Activated CD8-positive, alpha-beta memory T cell treated with anti-CD3 and anti-CD28 coated beads, Interleukin-2, amount 10 ng/mL, durations not matched to agents 7 days and 5 days (primary cell): ENCODE measurements at regions not wholly inside any gene's neighbourhood (a gene's known extent, or its start where the extent isn't known, plus 50 kb on each side); places are given as distances from the start of the nearest gene placed in this dataset.

ENCODE experiments used
- ATAC-seq: fragments of 150-1000 bp; cut with Tn5 transposase; one replicate; pipeline ENCODE4 v1.10.0; 2021; ENCODE audit warnings: moderate library complexity
- CTCF ChIA-PET: fragments of 350-600 bp; sonication (Branson Sonifier 250); formaldehyde crosslinking; loops from one replicate; lab custom pipeline; 2021; ENCODE audit warnings: antibody characterized with exemption; lab: Charles Lee
- DNase-seq: peaks from one replicate; pipeline ENCODE4 v3.0.0-alpha.2; 2020
- H3K27ac Mint-ChIP-seq: one replicate; pipeline ENCODE4 v1.8.0; 2021; ENCODE audit warnings: mild to moderate bottlenecking, mixed read lengths
- H3K27me3 Mint-ChIP-seq: one replicate; pipeline ENCODE4 v1.8.0; 2021; ENCODE audit warnings: mixed read lengths
- H3K36me3 Mint-ChIP-seq: one replicate; pipeline ENCODE4 v1.8.0; 2021; ENCODE audit warnings: mild to moderate bottlenecking, mixed read lengths
- H3K4me1 Mint-ChIP-seq: one replicate; pipeline ENCODE4 v1.8.0; 2021; ENCODE audit warnings: mixed read lengths
- H3K4me3 Mint-ChIP-seq: one replicate; pipeline ENCODE4 v1.8.0; 2021; ENCODE audit warnings: mild to moderate bottlenecking, moderate library complexity, mixed read lengths
- H3K9me3 Mint-ChIP-seq: one replicate; pipeline ENCODE4 v1.8.0; 2022; ENCODE audit warnings: low read depth, mixed read lengths

DNA sequence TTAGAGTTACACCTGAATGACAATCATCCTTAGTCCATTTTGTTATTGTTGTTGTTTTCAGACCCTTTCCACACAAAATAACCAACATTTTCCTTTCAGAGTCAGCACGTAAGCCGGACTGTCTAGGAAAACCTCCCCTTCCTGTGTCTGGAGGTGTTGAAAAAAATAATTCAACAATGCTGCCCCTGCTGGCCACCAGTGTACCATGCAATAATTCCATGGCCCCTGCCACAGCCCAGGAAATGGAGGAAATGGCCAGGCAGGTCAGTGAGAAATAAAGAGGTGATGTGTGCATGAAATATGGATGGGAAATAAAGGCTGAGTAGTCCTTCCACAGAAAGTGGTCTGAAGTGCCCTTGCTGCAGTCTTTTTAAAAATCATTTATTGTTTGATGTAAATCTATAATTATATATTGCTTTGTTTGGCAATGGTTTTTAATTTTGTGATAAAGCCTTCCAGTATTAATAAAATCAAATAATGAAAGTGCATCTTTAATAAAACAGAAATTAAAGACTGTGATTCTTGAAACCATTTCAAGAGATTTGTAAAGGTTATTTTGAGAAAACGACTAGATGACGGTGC is 152.8 kb upstream of the PAPPA start:
- DNase-seq (no peak), ATAC-seq (no peak)
- no peaks in the 10 kb centered on the region for H3K9me3 Mint-ChIP-seq
- H3K27me3 Mint-ChIP-seq, result no peaks in the 10 kb centered on the region
- CTCF ChIA-PET, result no interaction called here
- H3K4me1 Mint-ChIP-seq, result no peaks in the 10 kb centered on the region
- no peaks in the 10 kb centered on the region for H3K36me3 Mint-ChIP-seq
- no peak overlapping the region for H3K27ac Mint-ChIP-seq
- H3K4me3 Mint-ChIP-seq, result no peak overlapping the region

DNA sequence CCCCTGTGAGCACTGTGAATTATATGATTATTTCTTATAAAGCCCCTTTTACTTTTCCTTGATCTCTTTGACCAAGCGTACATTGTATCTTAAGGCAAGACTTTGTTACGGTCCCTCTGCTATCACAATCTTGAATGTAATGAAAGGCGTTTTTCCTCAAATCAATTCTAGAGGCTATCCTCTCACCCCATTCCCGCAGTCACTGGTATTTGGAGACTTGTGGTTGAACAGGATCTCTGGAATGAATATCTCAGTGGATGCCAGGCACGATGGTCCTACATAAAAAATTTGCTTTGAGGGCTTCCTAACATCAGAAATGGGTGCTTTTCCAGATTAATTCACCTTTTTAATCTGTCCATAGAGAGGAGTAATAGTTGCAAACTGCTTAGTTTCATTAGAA is 151.4 kb upstream of the PAPPA start:
- CTCF ChIA-PET, result no interaction called here
- H3K27ac Mint-ChIP-seq, result no peak overlapping the region
- DNase-seq, result no peak
- no peaks in the 10 kb centered on the region for H3K36me3 Mint-ChIP-seq
- ATAC-seq, result no peak
- H3K9me3 Mint-ChIP-seq, result no peaks in the 10 kb centered on the region
- no peaks in the 10 kb centered on the region for H3K27me3 Mint-ChIP-seq
- no peaks in the 10 kb centered on the region for H3K4me1 Mint-ChIP-seq
- H3K4me3 Mint-ChIP-seq, result no peak overlapping the region

GRCh38 chr9:116002624-116003023 is 151.0 kb upstream of the PAPPA start:
- Mint-ChIP-seq H3K27ac (no peak overlapping the region), H3K27me3 (no peaks in the 10 kb centered on the region), H3K4me3 (no peak overlapping the region), H3K9me3 (no peaks in the 10 kb centered on the region), H3K4me1 (no peaks in the 10 kb centered on the region), H3K36me3 (no peaks in the 10 kb centered on the region)
- CTCF ChIA-PET, result no interaction called here
- no peak for ATAC-seq
- DNase-seq, result no peak

DNA sequence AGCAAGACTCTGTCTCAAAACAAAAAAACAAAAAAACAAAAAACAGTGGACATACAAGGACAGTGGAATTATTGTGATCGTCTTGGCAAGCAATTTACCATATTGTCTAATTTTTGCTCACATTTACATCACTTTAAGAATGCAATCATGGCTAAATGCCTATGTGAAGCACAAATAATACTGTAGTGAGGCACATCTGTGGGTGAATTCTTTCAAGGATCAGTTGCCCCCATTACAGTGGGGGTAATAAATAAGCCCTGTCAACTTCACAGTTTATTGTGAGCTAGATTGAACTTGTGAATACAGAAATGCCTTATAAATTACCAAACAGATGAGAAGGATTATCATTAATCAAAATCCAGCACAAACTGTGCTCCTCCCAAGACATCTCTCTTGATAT is 150.2 kb upstream of the PAPPA start:
- ATAC-seq (no peak), DNase-seq (no peak)
- Mint-ChIP-seq H3K4me1 (no peaks in the 10 kb centered on the region), H3K4me3 (no peak overlapping the region), H3K27ac (no peak overlapping the region), H3K27me3 (no peaks in the 10 kb centered on the region), H3K9me3 (no peaks in the 10 kb centered on the region), H3K36me3 (no peaks in the 10 kb centered on the region)
- CTCF ChIA-PET, result no interaction called here

DNA sequence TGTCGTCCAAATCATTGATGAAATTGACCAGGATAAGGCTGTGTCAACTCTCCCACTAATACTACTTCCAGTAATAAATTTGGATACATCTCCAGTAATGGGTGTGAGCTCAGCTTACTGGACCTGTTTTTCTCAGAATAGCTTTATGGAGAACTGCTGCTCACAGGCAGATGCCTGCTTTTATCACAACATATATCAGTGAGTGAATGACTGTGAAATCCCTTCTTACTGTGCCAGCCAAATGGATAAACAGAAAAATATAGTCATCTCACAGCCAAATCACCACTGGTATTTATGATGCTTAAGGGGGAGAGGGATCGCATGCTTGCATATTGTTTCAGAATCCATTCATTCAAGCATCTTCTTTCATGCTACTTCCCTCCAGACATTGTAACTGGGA is 148.4 kb upstream of the PAPPA start:
- Mint-ChIP-seq H3K27ac (no peak overlapping the region), H3K4me1 (no peaks in the 10 kb centered on the region), H3K4me3 (no peak overlapping the region), H3K9me3 (peaks cover 2% of the 10 kb centered on the region), H3K27me3 (no peaks in the 10 kb centered on the region), H3K36me3 (no peaks in the 10 kb centered on the region)
- CTCF ChIA-PET, result no interaction called here
- ATAC-seq, result no peak
- no peak for DNase-seq

DNA sequence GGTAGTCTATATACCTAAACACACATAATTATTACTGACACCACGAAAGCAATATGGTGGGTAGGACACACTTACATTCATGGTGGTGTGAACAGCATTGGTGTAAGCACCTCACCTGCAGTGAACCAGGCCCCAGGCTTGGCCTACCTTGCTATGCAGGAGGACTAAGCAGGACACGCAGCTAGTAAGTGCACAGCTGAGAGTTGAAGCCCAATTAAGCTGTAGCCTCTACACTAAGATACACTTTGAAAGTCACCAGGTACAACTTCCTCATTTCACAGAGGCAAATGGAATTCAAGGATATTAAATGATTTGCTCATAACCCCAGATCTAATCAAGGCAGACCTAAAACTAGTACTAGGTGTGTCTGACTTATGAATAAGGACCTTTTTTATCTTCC is 145.8 kb upstream of the PAPPA start:
- Mint-ChIP-seq H3K27ac (no peak overlapping the region), H3K4me1 (no peaks in the 10 kb centered on the region), H3K9me3 (peaks cover 2% of the 10 kb centered on the region), H3K4me3 (no peak overlapping the region), H3K36me3 (no peaks in the 10 kb centered on the region), H3K27me3 (no peaks in the 10 kb centered on the region)
- CTCF ChIA-PET, result no interaction called here
- DNase-seq, result no peak
- ATAC-seq, result no peak

- H3K4me1 Mint-ChIP-seq, result no peaks in the 10 kb centered on the region
- H3K9me3 Mint-ChIP-seq, result peaks cover 2% of the 10 kb centered on the region
- H3K27ac Mint-ChIP-seq, result no peak overlapping the region
- H3K4me3 Mint-ChIP-seq, result no peak overlapping the region
- ATAC-seq (no peak), DNase-seq (no peak)
- CTCF ChIA-PET, result no interaction called here
- no peaks in the 10 kb centered on the region for H3K27me3 Mint-ChIP-seq
- H3K36me3 Mint-ChIP-seq, result no peaks in the 10 kb centered on the region
These were observed 145.3 kb upstream of the PAPPA start for GRCh38 chr9:116008278-116008677.

DNA sequence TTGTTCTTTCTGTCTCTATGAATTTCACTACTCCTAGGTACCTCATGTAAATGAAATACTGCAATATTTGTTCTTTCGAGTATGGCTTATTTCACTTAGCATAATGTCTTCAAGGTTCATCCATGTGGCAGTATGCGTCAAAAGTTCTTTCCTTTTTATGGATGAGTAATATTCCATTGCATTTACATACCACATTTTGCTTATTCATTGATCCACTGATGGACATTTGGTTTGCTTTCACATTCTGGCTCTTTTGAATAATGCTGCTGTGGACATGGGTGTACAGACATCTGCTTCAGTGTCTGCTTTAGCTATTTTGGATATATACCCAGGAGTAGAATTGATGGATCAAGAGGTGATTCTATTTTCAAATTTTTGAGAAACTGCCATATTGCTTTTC is 144.2 kb upstream of the PAPPA start:
- DNase-seq (no peak), ATAC-seq (no peak)
- no peak overlapping the region for H3K27ac Mint-ChIP-seq
- peaks cover 2% of the 10 kb centered on the region for H3K9me3 Mint-ChIP-seq
- H3K27me3 Mint-ChIP-seq, result no peaks in the 10 kb centered on the region
- no peaks in the 10 kb centered on the region for H3K36me3 Mint-ChIP-seq
- H3K4me1 Mint-ChIP-seq, result no peaks in the 10 kb centered on the region
- H3K4me3 Mint-ChIP-seq, result no peak overlapping the region
- CTCF ChIA-PET, result no interaction called here

- DNase-seq, result no peak
- CTCF ChIA-PET, result no interaction called here
- Mint-ChIP-seq H3K4me3 (no peak overlapping the region), H3K9me3 (no peaks in the 10 kb centered on the region), H3K27ac (no peak overlapping the region), H3K27me3 (no peaks in the 10 kb centered on the region), H3K36me3 (no peaks in the 10 kb centered on the region), H3K4me1 (no peaks in the 10 kb centered on the region)
- no peak for ATAC-seq
These were observed 137.7 kb upstream of the PAPPA start for GRCh38 chr9:116015855-116016254.

DNA sequence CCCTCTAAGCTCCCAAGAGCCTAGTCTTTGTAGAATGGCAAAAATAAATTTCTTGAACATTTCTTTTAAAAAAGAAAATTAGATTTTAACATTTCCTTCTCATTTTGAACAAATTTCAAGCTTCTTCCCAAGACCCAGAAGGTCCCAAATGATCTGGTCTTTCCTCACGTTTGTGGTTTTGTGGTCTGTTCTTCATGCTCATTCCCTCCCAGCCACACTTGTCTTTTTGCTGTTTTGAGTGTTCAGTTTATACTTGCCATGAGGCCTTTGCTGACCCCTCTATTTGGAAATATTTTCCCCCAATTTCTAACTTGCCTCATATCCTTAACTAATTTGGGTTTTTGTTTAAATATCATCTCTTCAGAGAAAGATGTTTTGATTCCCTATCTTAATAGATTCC is 133.4 kb upstream of the PAPPA start:
- Mint-ChIP-seq H3K27ac (no peak overlapping the region), H3K4me3 (no peak overlapping the region), H3K27me3 (no peaks in the 10 kb centered on the region), H3K36me3 (no peaks in the 10 kb centered on the region), H3K4me1 (no peaks in the 10 kb centered on the region), H3K9me3 (no peaks in the 10 kb centered on the region)
- CTCF ChIA-PET, result no interaction called here
- DNase-seq (no peak), ATAC-seq (no peak)

DNA sequence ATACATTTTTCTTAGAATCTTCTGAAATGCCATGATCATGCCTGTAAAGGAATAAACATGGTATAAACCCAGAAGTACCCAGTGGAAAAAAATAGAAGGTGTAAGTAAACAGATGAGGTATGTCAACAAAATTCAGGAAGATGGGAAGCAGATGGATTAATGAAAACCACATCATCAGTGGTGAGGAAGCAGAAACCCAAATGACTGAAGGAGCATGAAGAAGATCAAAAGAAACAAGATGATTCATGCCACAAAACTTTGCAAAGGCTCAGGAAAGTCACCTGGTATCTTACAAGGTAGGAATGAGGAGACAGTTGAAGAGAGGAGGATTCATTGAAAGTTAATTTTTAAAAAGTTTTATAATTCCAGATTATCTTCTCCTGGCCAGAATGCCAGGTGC is 132.8 kb upstream of the PAPPA start:
- Mint-ChIP-seq H3K27ac (no peak overlapping the region), H3K36me3 (no peaks in the 10 kb centered on the region), H3K4me3 (no peak overlapping the region), H3K9me3 (no peaks in the 10 kb centered on the region), H3K27me3 (no peaks in the 10 kb centered on the region), H3K4me1 (no peaks in the 10 kb centered on the region)
- DNase-seq (no peak), ATAC-seq (no peak)
- CTCF ChIA-PET, result no interaction called here

DNA sequence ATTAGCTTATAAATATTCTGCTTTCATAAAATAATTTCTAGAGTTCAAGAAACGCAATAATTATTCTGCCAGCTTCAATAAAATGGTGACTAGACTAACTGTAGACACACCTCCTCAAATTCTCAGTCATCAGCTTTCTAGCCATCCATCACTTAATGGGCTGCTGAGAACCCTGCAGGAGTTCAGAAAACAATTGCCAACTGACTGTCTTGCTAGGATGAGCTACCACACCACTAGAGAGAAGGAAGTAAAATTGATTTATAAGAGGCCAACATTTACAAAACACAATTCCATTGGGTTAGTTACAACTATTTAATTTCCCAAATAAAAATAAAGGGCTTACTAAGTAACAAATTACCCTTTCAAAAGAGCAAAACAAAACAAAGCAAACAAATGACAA is 126.5 kb upstream of the PAPPA start:
- CTCF ChIA-PET, result no interaction called here
- Mint-ChIP-seq H3K36me3 (no peaks in the 10 kb centered on the region), H3K4me1 (no peaks in the 10 kb centered on the region), H3K4me3 (no peak overlapping the region), H3K9me3 (peaks cover 4% of the 10 kb centered on the region), H3K27me3 (no peaks in the 10 kb centered on the region), H3K27ac (no peak overlapping the region)
- no peak for ATAC-seq
- no peak for DNase-seq

GRCh38 chr9:116027511-116027910 is 126.1 kb upstream of the PAPPA start:
- CTCF ChIA-PET, result no interaction called here
- no peak overlapping the region for H3K4me3 Mint-ChIP-seq
- H3K36me3 Mint-ChIP-seq, result no peaks in the 10 kb centered on the region
- H3K27me3 Mint-ChIP-seq, result no peaks in the 10 kb centered on the region
- no peak for ATAC-seq
- peaks cover 4% of the 10 kb centered on the region for H3K9me3 Mint-ChIP-seq
- DNase-seq, result no peak
- no peaks in the 10 kb centered on the region for H3K4me1 Mint-ChIP-seq
- no peak overlapping the region for H3K27ac Mint-ChIP-seq

DNA sequence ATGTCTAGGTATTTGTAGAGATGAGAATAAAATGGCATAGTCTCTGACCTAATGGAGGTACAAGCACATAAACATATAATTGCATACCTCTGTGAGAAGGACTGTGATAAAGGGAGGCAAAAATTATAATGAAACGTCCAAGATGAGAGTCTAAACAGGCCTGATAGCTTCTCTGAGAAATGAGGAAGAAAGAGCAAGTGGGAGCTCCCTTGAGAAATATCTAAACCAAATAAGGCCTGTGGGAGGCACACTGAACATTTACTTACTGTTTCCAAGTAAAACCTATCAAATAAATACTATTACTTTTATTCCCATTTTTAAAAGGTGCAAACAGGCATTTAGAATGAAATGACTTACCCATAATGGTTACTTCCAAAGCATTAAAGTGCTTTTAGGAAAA is 125.6 kb upstream of the PAPPA start:
- no peaks in the 10 kb centered on the region for H3K27me3 Mint-ChIP-seq
- no peaks in the 10 kb centered on the region for H3K36me3 Mint-ChIP-seq
- H3K4me3 Mint-ChIP-seq, result no peak overlapping the region
- ATAC-seq (no peak), DNase-seq (no peak)
- H3K27ac Mint-ChIP-seq, result no peak overlapping the region
- CTCF ChIA-PET, result no interaction called here
- H3K9me3 Mint-ChIP-seq, result peaks cover 4% of the 10 kb centered on the region
- H3K4me1 Mint-ChIP-seq, result no peaks in the 10 kb centered on the region

DNA sequence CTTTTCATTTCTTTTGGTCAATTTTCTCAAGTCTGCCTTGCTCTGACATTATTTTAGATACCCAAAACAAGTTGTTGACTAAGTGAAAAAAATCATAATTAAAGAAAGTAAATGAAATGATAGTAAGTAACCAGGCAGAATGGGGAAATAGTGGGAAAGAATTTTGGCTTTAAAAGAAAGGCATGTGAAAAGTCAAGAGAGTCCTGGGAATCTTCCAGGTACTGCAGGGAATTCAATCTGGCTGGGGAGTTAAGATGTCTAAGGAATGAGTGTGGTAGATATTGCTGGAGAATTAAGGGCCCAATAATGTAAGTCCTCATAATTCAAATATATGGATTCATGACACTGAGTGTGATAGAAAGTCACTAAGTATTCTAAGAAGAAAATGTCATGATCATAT is 123.1 kb upstream of the PAPPA start:
- ATAC-seq (no peak), DNase-seq (no peak)
- Mint-ChIP-seq H3K27me3 (no peaks in the 10 kb centered on the region), H3K9me3 (peaks cover 6% of the 10 kb centered on the region), H3K27ac (no peak overlapping the region), H3K4me3 (no peak overlapping the region), H3K4me1 (no peaks in the 10 kb centered on the region), H3K36me3 (no peaks in the 10 kb centered on the region)
- CTCF ChIA-PET, result no interaction called here
